Middle frontal gyrus (tissue), 1 donor: ENCODE measurements at regions not wholly inside any gene's neighbourhood (a gene's known extent, or its start where the extent isn't known, plus 50 kb on each side); places are given as distances from the start of the nearest gene placed in this dataset.
A peak's percentile ranks its signal among the peaks of the same experiment; 100 is the strongest.
"Not testable (repeated sequence)": the region's sequence is repeated elsewhere in the genome, so short reads cannot be mapped to it uniquely, and the experiment has no call there.

Source experiments
- DNase-seq: peaks from one replicate; pipeline ENCODE4 v3.0.0-alpha.2; 2015; ENCODE audit warnings: low spot score; ENCODE audit errors: extremely low spot score

- DNase-seq: no peak
Observed at GRCh38 chr11:112643416-112643815, 317.8 kb upstream of the NCAM1 start.

GRCh38 chr11:112644410-112645131, 316.6 kb upstream of the NCAM1 start:
- DNase-seq: no peak

GRCh38 chr11:112649856-112650255, 311.4 kb upstream of the NCAM1 start:
- no peak for DNase-seq

- DNase-seq: no peak
Observed at GRCh38 chr11:112650527-112650926, 310.7 kb upstream of the NCAM1 start.

- no peak for DNase-seq
Observed at GRCh38 chr11:112651386-112651785, 309.8 kb upstream of the NCAM1 start.

GRCh38 chr11:112652786-112653390, 308.3 kb upstream of the NCAM1 start:
- DNase-seq: no peak

GRCh38 chr11:112655371-112655770, 305.8 kb upstream of the NCAM1 start:
- DNase-seq: no peak

GRCh38 chr11:112656772-112657428, 304.3 kb upstream of the NCAM1 start:
- DNase-seq: no peak

- no peak for DNase-seq
Observed at GRCh38 chr11:112658431-112658878, 302.8 kb upstream of the NCAM1 start.

- no peak for DNase-seq
Observed at GRCh38 chr11:112661146-112661545, 300.1 kb upstream of the NCAM1 start.

- DNase-seq: no peak
Observed at GRCh38 chr11:112661571-112661970, 299.6 kb upstream of the NCAM1 start.

GRCh38 chr11:112662554-112662953, 298.7 kb upstream of the NCAM1 start:
- DNase-seq: no peak

- DNase-seq: no peak
Observed at GRCh38 chr11:112663947-112664634, 297.1 kb upstream of the NCAM1 start.

- DNase-seq: peak; percentile 54
Observed at GRCh38 chr11:112665291-112665690, 295.9 kb upstream of the NCAM1 start.

GRCh38 chr11:112666253-112666652, 295.0 kb upstream of the NCAM1 start:
- DNase-seq: no peak

- no peak for DNase-seq
Observed at GRCh38 chr11:112670806-112671570, 290.2 kb upstream of the NCAM1 start.

- DNase-seq: not testable (repeated sequence)
Observed at GRCh38 chr11:112673401-112673800, 287.8 kb upstream of the NCAM1 start.

GRCh38 chr11:112685111-112685510, 276.1 kb upstream of the NCAM1 start:
- no peak for DNase-seq

GRCh38 chr11:112689851-112690250, 271.4 kb upstream of the NCAM1 start:
- no peak for DNase-seq

- no peak for DNase-seq
Observed at GRCh38 chr11:112693781-112694180, 267.4 kb upstream of the NCAM1 start.

- no peak for DNase-seq
Observed at GRCh38 chr11:112694245-112694644, 267.0 kb upstream of the NCAM1 start.
